Heart right ventricle (tissue), 16 donors: ENCODE measurements at regions not wholly inside any gene's neighbourhood (a gene's known extent, or its start where the extent isn't known, plus 50 kb on each side); places are given as distances from the start of the nearest gene placed in this dataset.

Experiments
- ATAC-seq, 8 donors: fragments of 200-7000 bp; cut with Tn5 transposase; one replicate each; pipeline ENCODE4 v1.9.1; 2020; ENCODE audit warnings: mild to moderate bottlenecking in 8 of 8, moderate library complexity in 8 of 8, moderate number of reproducible peaks in 1 of 8
- DNase-seq, 2 donors: peaks; one replicate each; pipeline ENCODE4 v3.0.0-alpha.2; 2020
- H3K27ac ChIP-seq, 10 donors: fragments of 200-600 bp; sonication (generic) in 2 of 10; one replicate each; pipeline versions ENCODE4 v1.5.0 to v1.8.0; 2020 to 2022; ENCODE audit warnings: mild to moderate bottlenecking in 3 of 10
- H3K27me3 ChIP-seq, 7 donors: fragments of 200-600 bp; one replicate each; pipeline ENCODE4 v1.8.0; 2021 to 2022; ENCODE audit warnings: mild to moderate bottlenecking in 2 of 7
- H3K36me3 ChIP-seq, 9 donors: fragments of 200-600 bp; sonication (generic) in 1 of 9; one replicate each; pipeline versions ENCODE4 v1.5.0 to v1.8.0; 2020 to 2022; ENCODE audit warnings: mild to moderate bottlenecking in 2 of 9
- H3K4me1 ChIP-seq, 9 donors: fragments of 200-600 bp; sonication (generic) in 1 of 9; one replicate each; pipeline versions ENCODE4 v1.5.0 to v1.8.0; 2020 to 2022; ENCODE audit warnings: mild to moderate bottlenecking in 4 of 9
- H3K4me3 ChIP-seq, 10 donors: fragments of 200-600 bp; sonication (generic) in 2 of 10; one replicate each; pipeline versions ENCODE4 v1.5.0 to v1.8.0; 2020 to 2022; ENCODE audit warnings: mild to moderate bottlenecking in 7 of 10, moderate library complexity in 2 of 10
- H3K9me3 ChIP-seq, 11 donors: fragments of 200-600 bp in 10 of 11; sonication (generic) in 2 of 11; one replicate each; pipeline versions ENCODE4 v1.5.0 to v1.8.0; 2013 to 2022; ENCODE audit warnings: mild to moderate bottlenecking in 2 of 11, control low read depth in 1 of 11, moderate library complexity in 1 of 11
- WGBS, 2 donors: extraction: QIAGEN DNeasy Blood & Tissue Kit; methylation state at CpG; one replicate each; pipeline ENCODE4 v1.1.7; 2013; ENCODE audit warnings: inconsistent platforms in 1 of 2; 5-methylcytosine and 5-hydroxymethylcytosine counted together
- intact Hi-C, 10 donors: fragments of 100-400 bp; cut with DNase I; formaldehyde crosslinking; loops; one replicate each; pipeline versions ENCODE4 v1.11.1 to v1.14.2; 2022
- TF ChIP-seq, protein P1 (sequence below), 9 donors: fragments of 200-600 bp; sonication (generic) in 2 of 9; IDR thresholded peaks; one replicate each; pipeline versions ENCODE4 v1.5.0 to v1.8.0; 2021 to 2022; ENCODE audit warnings: antibody characterized with exemption in 9 of 9, mild to moderate bottlenecking in 5 of 9, moderate library complexity in 1 of 9
- donor health status: Arrhythmogenic right ventricular cardiomyopathy.
- donor health status: ischemic (EF 13 %, LVEDD 7.1; RV severe dilation, severe dysfunction).
- donor health status: healthy with polysubstance abuse.
- donor health status: DM: no; HTN: yes; CAD: no.
- donor health status: DM: no; HTN: no; CAD: no.
- donor health status: ischemic (EF 25% LVEDD 6.9; RV normal size, moderate dysfunction).
- donor health status: ischemic (EF 25% LVEDD 5.7; RV mildly dilated, moderate dysfunction).
- donor health status: healthy.
- donor health status: DM: yes; HTN: yes; CAD: no.
- donor health status: Ischemic cardiomyopathy.
- donor health status: ischemic (EF 35%, LVEDD 5.7; RV mildly dilated, moderate dysfunction).
- donor health status: nonischemic (EF 11% LVEDD 7.7; RV severe dilation, severe dysfunction).
- donor health status: DM: yes; HTN: yes; CAD: no.
- donor health status: PGD.
- donor health status: ischemic (EF 29% LVEDD 5.4; RV normal size, mild dysfunction).
- donor health status: nonischemic (EF 23%, LVEDD 6.1; RV moderate dilation, normal function).

DNA sequence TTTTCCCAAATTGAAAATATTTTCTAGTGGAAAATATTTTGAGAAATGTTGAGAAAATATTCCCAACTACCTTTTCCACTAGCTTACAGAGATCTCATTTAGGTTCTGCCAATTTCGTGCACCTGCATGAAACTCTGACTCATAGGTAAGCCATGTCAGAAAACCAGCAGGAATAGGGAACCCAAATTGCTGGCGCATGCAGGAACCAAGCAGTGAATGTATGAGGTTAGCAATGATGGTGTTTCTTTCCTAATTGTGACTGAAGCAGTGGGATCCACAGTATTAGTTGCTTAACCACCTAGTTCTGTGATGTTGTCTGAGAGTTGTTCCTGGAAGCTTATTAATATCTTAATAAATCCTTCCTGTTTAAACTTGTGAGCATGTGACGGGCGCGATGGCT, 381.0 kb upstream of the TRAM1L1 start:
- intact Hi-C loops = no loop called here
- Histone ChIP-seq H3K27me3 (no peaks in the 10 kb centered on the region), H3K9me3 (peaks cover 0 to 7% (median 0%) of the 10 kb centered on the region in 11 donors), H3K4me1 (no peaks in the 10 kb centered on the region), H3K4me3 (no peak overlapping the region), H3K27ac (no peak overlapping the region), H3K36me3 (no peaks in the 10 kb centered on the region)
- DNase-seq (no peak), ATAC-seq (no peak)
- WGBS, 2 donors = 91% methylated on average over 5 of the region's 5 CpGs
- TF ChIP-seq, protein P1, sequence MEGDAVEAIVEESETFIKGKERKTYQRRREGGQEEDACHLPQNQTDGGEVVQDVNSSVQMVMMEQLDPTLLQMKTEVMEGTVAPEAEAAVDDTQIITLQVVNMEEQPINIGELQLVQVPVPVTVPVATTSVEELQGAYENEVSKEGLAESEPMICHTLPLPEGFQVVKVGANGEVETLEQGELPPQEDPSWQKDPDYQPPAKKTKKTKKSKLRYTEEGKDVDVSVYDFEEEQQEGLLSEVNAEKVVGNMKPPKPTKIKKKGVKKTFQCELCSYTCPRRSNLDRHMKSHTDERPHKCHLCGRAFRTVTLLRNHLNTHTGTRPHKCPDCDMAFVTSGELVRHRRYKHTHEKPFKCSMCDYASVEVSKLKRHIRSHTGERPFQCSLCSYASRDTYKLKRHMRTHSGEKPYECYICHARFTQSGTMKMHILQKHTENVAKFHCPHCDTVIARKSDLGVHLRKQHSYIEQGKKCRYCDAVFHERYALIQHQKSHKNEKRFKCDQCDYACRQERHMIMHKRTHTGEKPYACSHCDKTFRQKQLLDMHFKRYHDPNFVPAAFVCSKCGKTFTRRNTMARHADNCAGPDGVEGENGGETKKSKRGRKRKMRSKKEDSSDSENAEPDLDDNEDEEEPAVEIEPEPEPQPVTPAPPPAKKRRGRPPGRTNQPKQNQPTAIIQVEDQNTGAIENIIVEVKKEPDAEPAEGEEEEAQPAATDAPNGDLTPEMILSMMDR (IDR thresholded peaks at IDR 0.05) = no peak

DNA sequence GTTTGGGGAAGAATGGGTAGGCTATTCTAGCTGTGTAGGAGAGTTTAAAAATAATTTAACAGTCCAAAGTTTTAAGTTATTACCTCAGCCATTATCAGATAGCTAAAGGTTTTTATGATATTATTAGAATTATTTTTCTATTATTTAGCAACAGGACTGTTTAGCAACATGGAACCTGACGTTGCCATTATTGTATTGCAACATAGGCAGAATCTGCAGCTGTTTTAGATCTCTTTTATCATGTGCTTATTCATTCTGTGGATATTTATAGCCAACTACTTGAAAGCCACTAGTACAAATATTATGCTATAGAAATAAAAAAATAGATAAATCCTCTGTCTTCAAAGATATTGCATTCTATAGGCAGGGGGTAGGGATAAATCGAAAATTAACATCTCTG, 382.0 kb upstream of the TRAM1L1 start:
- Histone ChIP-seq H3K27me3 (no peaks in the 10 kb centered on the region), H3K27ac (no peak overlapping the region), H3K36me3 (no peaks in the 10 kb centered on the region), H3K4me1 (no peaks in the 10 kb centered on the region), H3K9me3 (peaks cover 0 to 14% (median 0%) of the 10 kb centered on the region in 11 donors), H3K4me3 (no peak overlapping the region)
- DNase-seq = no peak
- WGBS, 2 donors = 46 to 51% methylated on average over 2 of the region's 2 CpGs
- TF ChIP-seq, protein P1 (IDR thresholded peaks at IDR 0.05) = no peak
- no peak for ATAC-seq
- intact Hi-C loops = no loop called here

DNA sequence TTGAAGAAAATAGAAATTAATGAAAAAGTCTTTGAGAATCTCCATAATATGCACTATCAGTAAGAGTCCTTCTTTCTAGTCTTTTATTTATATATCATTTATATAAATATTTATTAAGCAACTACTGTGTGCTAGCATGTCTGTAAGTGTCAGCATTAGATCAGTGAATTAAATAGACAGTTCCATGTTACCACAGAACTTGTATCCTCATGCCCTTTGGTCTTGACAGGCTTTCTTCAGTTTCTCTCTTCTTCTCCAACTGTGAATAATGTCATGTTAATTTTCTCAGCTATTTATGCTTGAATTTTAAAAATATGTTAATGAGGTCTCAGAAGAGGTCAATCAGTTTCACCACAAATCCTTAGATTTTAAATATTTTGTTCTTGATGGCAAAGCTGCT, 389.6 kb upstream of the TRAM1L1 start:
- no peaks in the 10 kb centered on the region for H3K4me1 ChIP-seq
- no peak overlapping the region for H3K4me3 ChIP-seq
- peaks cover 0 to 14% (median 0%) of the 10 kb centered on the region in 11 donors for H3K9me3 ChIP-seq
- intact Hi-C loops = no loop called here
- no peak for DNase-seq
- no peaks in the 10 kb centered on the region for H3K36me3 ChIP-seq
- no peak overlapping the region for H3K27ac ChIP-seq
- no peak for ATAC-seq
- TF ChIP-seq, protein P1 (IDR thresholded peaks at IDR 0.05) = no peak
- H3K27me3 ChIP-seq = no peaks in the 10 kb centered on the region

DNA sequence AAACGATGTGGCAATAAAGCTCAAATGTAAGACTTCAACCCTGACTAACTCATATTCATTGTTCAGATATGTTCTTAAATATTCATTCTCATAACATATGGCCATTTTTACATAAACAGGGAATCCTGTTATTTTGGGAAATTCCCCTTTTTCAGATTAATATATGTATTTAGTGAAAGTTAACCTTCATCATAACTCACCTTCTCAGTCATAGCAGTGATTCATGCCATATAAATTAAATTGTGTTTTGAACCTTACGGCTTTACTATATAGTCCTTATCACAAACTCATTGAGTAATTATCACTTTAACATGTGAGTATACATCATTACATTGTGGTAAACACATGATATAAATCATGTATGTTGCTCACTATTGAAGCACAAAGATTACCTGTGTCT, 392.5 kb upstream of the TRAM1L1 start:
- no peak overlapping the region for H3K4me3 ChIP-seq
- intact Hi-C loops = no loop called here
- H3K36me3 ChIP-seq = no peaks in the 10 kb centered on the region
- TF ChIP-seq, protein P1 (IDR thresholded peaks at IDR 0.05) = no peak
- H3K9me3 ChIP-seq = no peaks in the 10 kb centered on the region
- no peaks in the 10 kb centered on the region for H3K27me3 ChIP-seq
- H3K4me1 ChIP-seq = no peaks in the 10 kb centered on the region
- WGBS, 2 donors = 87 to 88% methylated on average over 2 of the region's 2 CpGs
- DNase-seq (no peak), ATAC-seq (no peak)
- H3K27ac ChIP-seq = no peak overlapping the region

DNA sequence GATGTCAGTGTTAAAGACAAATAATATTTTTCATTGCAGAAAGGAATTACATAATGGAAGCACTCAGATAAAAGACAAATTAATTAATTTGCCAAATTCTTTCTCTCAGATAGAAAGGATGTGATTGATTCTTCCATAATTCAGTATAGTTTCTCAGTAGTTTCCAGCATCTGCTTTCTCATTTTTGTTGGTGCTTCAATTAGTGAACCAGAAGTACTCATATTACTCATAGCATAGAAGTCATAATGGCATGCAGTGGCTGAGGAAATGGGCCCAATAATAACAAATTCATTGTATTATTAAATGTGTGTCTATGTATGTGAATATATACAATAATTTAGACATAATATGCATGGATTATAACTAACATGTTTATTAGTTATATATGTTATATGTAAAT, 393.3 kb upstream of the TRAM1L1 start:
- H3K9me3 ChIP-seq = no peaks in the 10 kb centered on the region
- H3K27me3 ChIP-seq = no peaks in the 10 kb centered on the region
- no peaks in the 10 kb centered on the region for H3K4me1 ChIP-seq
- no peak for ATAC-seq
- TF ChIP-seq, protein P1 (IDR thresholded peaks at IDR 0.05) = no peak
- no peak overlapping the region for H3K4me3 ChIP-seq
- H3K36me3 ChIP-seq = no peaks in the 10 kb centered on the region
- DNase-seq = no peak
- H3K27ac ChIP-seq = no peak overlapping the region
- intact Hi-C loops = no loop called here
